GM12878 (cell line): ENCODE measurements at regions not wholly inside any gene's neighbourhood (a gene's known extent, or its start where the extent isn't known, plus 50 kb on each side); places are given as distances from the start of the nearest gene placed in this dataset.

Source experiments
- ATAC-seq: fragments of 200-7000 bp; cut with Tn5 transposase; 3 replicates; pipeline ENCODE4 v1.9.1; 2020; ENCODE audit warnings: mild to moderate bottlenecking, moderate library complexity
- BruUV-seq: library from RNA; stranded (reverse); fragments of 400-500 nt; replicated peaks from 2 replicates; lab custom pipeline; 2021; lab: Mats Ljungman, UMichigan
- CTCF ChIA-PET: fragments of 300-600 bp; sonication (Branson Sonifier 250); formaldehyde crosslinking; extraction: SDS; loops from one replicate; lab custom pipeline; 2021; ENCODE audit warnings: inconsistent platforms; lab: Yijun Ruan, JAX
- POLR2A ChIA-PET: fragments of 350-600 bp; formaldehyde crosslinking; extraction: SDS; loops from one replicate; lab custom pipeline; 2021; ENCODE audit warnings: inconsistent platforms; lab: Charles Lee
- RAD21 ChIA-PET: fragments of 300-600 bp; sonication (Branson Sonifier 250); formaldehyde crosslinking; loops from one replicate; lab custom pipeline; 2023; ENCODE audit warnings: antibody characterized with exemption; ENCODE audit not compliant: unreplicated experiment; lab: Charles Lee
- SMC1A ChIA-PET: fragments of 300-600 bp; sonication (Branson Sonifier 250); formaldehyde crosslinking; loops from one replicate; lab custom pipeline; 2023; ENCODE audit not compliant: unreplicated experiment, uncharacterized antibody; lab: Charles Lee
- DNase-seq: peaks from one replicate; pipeline ENCODE4 v3.0.0-alpha.2; 2011; ENCODE audit warnings: low read depth, low spot score
- FAIRE-seq: peaks from 3 replicates; lab custom pipeline; 2011; peaks lifted over from hg19 to GRCh38; lab: Jason Lieb, UNC
- H2AFZ ChIP-seq: 2 replicates; pipeline ENCODE4 v1.6.0; 2011; ENCODE audit warnings: low read depth, low read length, control low read depth; ENCODE audit not compliant: control insufficient read depth
- H3K27ac ChIP-seq: 2 replicates; pipeline ENCODE4 v1.5.1; 2011; ENCODE audit warnings: control low read depth; ENCODE audit not compliant: control insufficient read depth, insufficient read depth
- H3K27me3 ChIP-seq, 2 experiments: replicated peaks in 1 of 2; 2 replicates each; pipeline versions ENCODE4 v1.6.0 to v1.6.1; 2011; ENCODE audit warnings: low read length in 1 of 2; ENCODE audit not compliant: control insufficient read depth in 2 of 2, insufficient read depth in 2 of 2
- H3K36me3 ChIP-seq, 2 experiments: 2 replicates each; pipeline ENCODE4 v1.5.1; 2011; ENCODE audit warnings: low read length in 1 of 2; ENCODE audit not compliant: control insufficient read depth in 2 of 2, insufficient read depth in 2 of 2
- H3K4me1 ChIP-seq: 2 replicates; pipeline ENCODE4 v1.6.1; 2011; ENCODE audit warnings: mild to moderate bottlenecking, low read length, moderate library complexity, mixed read lengths; ENCODE audit not compliant: control insufficient read depth, insufficient read depth
- H3K4me2 ChIP-seq: 2 replicates; pipeline ENCODE4 v1.6.0; 2011; ENCODE audit warnings: control low read depth; ENCODE audit not compliant: control insufficient read depth, insufficient read depth
- H3K4me3 ChIP-seq: fragments of 200-600 bp; sonication (generic); 2 replicates; pipeline ENCODE4 v1.5.1; 2016
- H3K79me2 ChIP-seq: 2 replicates; pipeline ENCODE4 v1.6.0; 2011; ENCODE audit warnings: low read length; ENCODE audit not compliant: control insufficient read depth, insufficient read depth
- H3K9ac ChIP-seq: 2 replicates; pipeline ENCODE4 v1.8.0; 2011; ENCODE audit warnings: low read length, control low read depth, mixed read lengths; ENCODE audit not compliant: control insufficient read depth, insufficient read depth
- H3K9me3 ChIP-seq: replicated peaks from 3 replicates; pipeline ENCODE4 v1.5.1; 2011; ENCODE audit warnings: mild to moderate bottlenecking, low read length; ENCODE audit not compliant: control insufficient read depth, insufficient read depth
- H4K20me1 ChIP-seq: 2 replicates; pipeline ENCODE4 v1.6.0; 2011; ENCODE audit not compliant: control insufficient read depth, insufficient read depth
- ASH2L ChIP-seq: fragments of 300-600, 200-600 bp; sonication (generic); IDR thresholded peaks from 2 replicates; pipeline ENCODE4 v1.6.1; 2017; ENCODE audit warnings: low read depth, mild to moderate bottlenecking, borderline replicate concordance
- BACH1 ChIP-seq: fragments of 450-650 bp; IDR thresholded peaks from 2 replicates; pipeline ENCODE4 v1.6.1; 2017; ENCODE audit warnings: mild to moderate bottlenecking, borderline replicate concordance
- BRCA1 ChIP-seq: IDR thresholded peaks from 2 replicates; pipeline ENCODE4 v1.6.1; 2011; ENCODE audit warnings: low read depth, low read length, improper control_type of control experiment
- CHD4 ChIP-seq: fragments of 200-600 bp; sonication (generic); IDR thresholded peaks from 2 replicates; pipeline ENCODE4 v1.6.1; 2016; ENCODE audit warnings: mild to moderate bottlenecking
- HDAC2 ChIP-seq: fragments of 200-600 bp; sonication (generic); IDR thresholded peaks from 2 replicates; pipeline ENCODE4 v1.6.1; 2017
- LARP7 ChIP-seq: fragments of 450-650 bp; IDR thresholded peaks from 2 replicates; pipeline ENCODE4 v1.6.1; 2017; ENCODE audit warnings: mild to moderate bottlenecking
- MTA2 ChIP-seq: fragments of 450-650 bp; IDR thresholded peaks from 2 replicates; pipeline ENCODE4 v1.6.1; 2016; ENCODE audit warnings: low read depth, mild to moderate bottlenecking, moderate library complexity
- MYB ChIP-seq: fragments of 150-350 bp; IDR thresholded peaks from 2 replicates; pipeline ENCODE4 v1.6.1; 2014; ENCODE audit warnings: mild to moderate bottlenecking, low read depth, low read length, borderline replicate concordance
- NR2C1 ChIP-seq: fragments of 450-650 bp; IDR thresholded peaks from 2 replicates; pipeline ENCODE4 v1.6.1; 2017; ENCODE audit warnings: antibody characterized with exemption, mild to moderate bottlenecking, moderate library complexity
- NR2F1 ChIP-seq: fragments of 450-650 bp; conservative IDR thresholded peaks from 2 replicates; pipeline ENCODE4 v1.6.1; 2017; ENCODE audit warnings: mild to moderate bottlenecking
- PML ChIP-seq: IDR thresholded peaks from 2 replicates; pipeline ENCODE4 v1.6.1; 2012; ENCODE audit warnings: low read length, inconsistent platforms
- STAT3 ChIP-seq: IDR thresholded peaks from 2 replicates; pipeline ENCODE4 v1.6.1; 2011; ENCODE audit warnings: low read depth, low read length, improper control_type of control experiment
- TAF1 ChIP-seq: IDR thresholded peaks from 2 replicates; pipeline ENCODE4 v1.6.1; 2011; ENCODE audit warnings: mild to moderate bottlenecking, low read depth, low read length, borderline replicate concordance
- ZNF274 ChIP-seq: IDR thresholded peaks from one replicate; pipeline ENCODE4 v1.8.0; 2011; ENCODE audit not compliant: insufficient read length, insufficient read depth
- ZNF384 ChIP-seq: IDR thresholded peaks from 2 replicates; pipeline ENCODE4 v1.6.1; 2012; ENCODE audit warnings: low read depth, mild to moderate bottlenecking, low read length, improper control_type of control experiment, borderline replicate concordance
- WGBS: methylation state at CpG from one replicate; pipeline ENCODE4 v1.1.6; 2016; ENCODE audit warnings: low lambda C conversion rate; ENCODE audit not compliant: insufficient replicate concordance, insufficient coverage; ENCODE audit errors: missing lambda C conversion rate; 5-methylcytosine and 5-hydroxymethylcytosine counted together
- in situ Hi-C: fragments of 300-500 bp; cut with MboI; formaldehyde crosslinking; loops from 9 replicates; pipeline ENCODE4 v1.14.3; 2018; ENCODE audit warnings: mixed read lengths
- intact Hi-C: fragments of 100-400 bp; cut with micrococcal nuclease; formaldehyde crosslinking; loops from one replicate; pipeline ENCODE4 v1.14.2; 2022; ENCODE audit not compliant: unreplicated experiment
- TF ChIP-seq, protein P1 (sequence below): IDR thresholded peaks from 2 replicates; pipeline ENCODE4 v1.6.1; 2012; ENCODE audit warnings: mild to moderate bottlenecking, low read depth, low read length
- TF ChIP-seq, protein P2 (sequence below): fragments of 450-650 bp; IDR thresholded peaks from 2 replicates; pipeline ENCODE4 v1.6.1; 2017; ENCODE audit warnings: mild to moderate bottlenecking, moderate library complexity

DNA sequence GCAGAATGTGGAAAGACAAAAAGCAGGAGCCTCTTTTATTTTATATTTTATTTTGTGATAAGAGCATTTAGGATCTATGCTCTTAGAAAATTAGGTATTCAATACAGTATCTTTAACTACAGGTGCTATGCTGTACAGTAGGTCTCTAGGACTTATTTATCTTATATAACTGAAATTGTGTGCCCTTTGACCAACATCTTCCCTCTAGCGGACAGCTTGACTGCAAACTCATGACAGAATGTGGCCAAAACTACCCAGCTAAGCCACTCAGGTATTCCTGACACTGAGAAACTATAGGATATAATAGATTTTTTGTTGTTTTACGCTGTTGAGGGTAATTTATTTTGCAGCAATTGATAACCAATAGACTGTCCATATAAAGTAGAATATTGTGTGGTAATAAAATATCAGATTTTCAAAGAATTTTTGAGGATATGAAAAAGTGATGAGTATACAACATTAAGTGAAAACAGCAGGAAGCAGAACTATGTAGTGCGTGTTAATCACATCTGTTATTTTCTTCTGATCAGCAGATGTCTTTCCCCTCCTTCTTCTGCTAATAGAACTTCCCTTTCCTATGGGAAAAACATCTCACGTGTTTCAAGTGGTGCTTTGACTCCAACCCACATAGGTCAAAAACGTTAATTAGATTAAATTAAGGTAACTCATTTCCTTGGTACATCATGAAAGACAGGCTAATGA is 69.9 kb upstream of the SELENOP start:
- Histone ChIP-seq H3K27ac (no peak overlapping the region), H3K9me3 (no peaks in the 10 kb centered on the region), H3K36me3 (no peaks in the 10 kb centered on the region), H3K4me2 (no peak overlapping the region), H3K4me1 (no peaks in the 10 kb centered on the region), H3K27me3 (no peaks in the 10 kb centered on the region; a peak in 1 of 4 replicates), H2AFZ (no peak overlapping the region), H3K4me3 (no peak overlapping the region), H3K9ac (no peak overlapping the region), H4K20me1 (no peaks in the 10 kb centered on the region), H3K79me2 (no peaks in the 10 kb centered on the region)
- BruUV-seq = no TSS peak
- 9% methylated on average over 5 of the region's 5 CpGs for WGBS
- in situ Hi-C loops (no loop called here), intact Hi-C loops (no loop called here)
- ATAC-seq (no peak), DNase-seq (no peak), FAIRE-seq (no peak)
- no peak for TF ChIP-seq ZNF274
- TF ChIP-seq NR2F1 = no peak
- TF ChIP-seq MTA2 = no peak
- TF ChIP-seq NR2C1 = no peak
- no peak for TF ChIP-seq PML
- TF ChIP-seq ASH2L = no peak
- TF ChIP-seq BRCA1 = no peak
- no peak for TF ChIP-seq BACH1
- no peak for TF ChIP-seq TAF1
- no peak for TF ChIP-seq CHD4
- TF ChIP-seq, protein P1, sequence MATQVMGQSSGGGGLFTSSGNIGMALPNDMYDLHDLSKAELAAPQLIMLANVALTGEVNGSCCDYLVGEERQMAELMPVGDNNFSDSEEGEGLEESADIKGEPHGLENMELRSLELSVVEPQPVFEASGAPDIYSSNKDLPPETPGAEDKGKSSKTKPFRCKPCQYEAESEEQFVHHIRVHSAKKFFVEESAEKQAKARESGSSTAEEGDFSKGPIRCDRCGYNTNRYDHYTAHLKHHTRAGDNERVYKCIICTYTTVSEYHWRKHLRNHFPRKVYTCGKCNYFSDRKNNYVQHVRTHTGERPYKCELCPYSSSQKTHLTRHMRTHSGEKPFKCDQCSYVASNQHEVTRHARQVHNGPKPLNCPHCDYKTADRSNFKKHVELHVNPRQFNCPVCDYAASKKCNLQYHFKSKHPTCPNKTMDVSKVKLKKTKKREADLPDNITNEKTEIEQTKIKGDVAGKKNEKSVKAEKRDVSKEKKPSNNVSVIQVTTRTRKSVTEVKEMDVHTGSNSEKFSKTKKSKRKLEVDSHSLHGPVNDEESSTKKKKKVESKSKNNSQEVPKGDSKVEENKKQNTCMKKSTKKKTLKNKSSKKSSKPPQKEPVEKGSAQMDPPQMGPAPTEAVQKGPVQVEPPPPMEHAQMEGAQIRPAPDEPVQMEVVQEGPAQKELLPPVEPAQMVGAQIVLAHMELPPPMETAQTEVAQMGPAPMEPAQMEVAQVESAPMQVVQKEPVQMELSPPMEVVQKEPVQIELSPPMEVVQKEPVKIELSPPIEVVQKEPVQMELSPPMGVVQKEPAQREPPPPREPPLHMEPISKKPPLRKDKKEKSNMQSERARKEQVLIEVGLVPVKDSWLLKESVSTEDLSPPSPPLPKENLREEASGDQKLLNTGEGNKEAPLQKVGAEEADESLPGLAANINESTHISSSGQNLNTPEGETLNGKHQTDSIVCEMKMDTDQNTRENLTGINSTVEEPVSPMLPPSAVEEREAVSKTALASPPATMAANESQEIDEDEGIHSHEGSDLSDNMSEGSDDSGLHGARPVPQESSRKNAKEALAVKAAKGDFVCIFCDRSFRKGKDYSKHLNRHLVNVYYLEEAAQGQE = no peak
- TF ChIP-seq HDAC2 = no peak
- no peak for TF ChIP-seq ZNF384
- no peak for TF ChIP-seq MYB
- no peak for TF ChIP-seq LARP7
- no peak for TF ChIP-seq STAT3
- TF ChIP-seq, protein P2, sequence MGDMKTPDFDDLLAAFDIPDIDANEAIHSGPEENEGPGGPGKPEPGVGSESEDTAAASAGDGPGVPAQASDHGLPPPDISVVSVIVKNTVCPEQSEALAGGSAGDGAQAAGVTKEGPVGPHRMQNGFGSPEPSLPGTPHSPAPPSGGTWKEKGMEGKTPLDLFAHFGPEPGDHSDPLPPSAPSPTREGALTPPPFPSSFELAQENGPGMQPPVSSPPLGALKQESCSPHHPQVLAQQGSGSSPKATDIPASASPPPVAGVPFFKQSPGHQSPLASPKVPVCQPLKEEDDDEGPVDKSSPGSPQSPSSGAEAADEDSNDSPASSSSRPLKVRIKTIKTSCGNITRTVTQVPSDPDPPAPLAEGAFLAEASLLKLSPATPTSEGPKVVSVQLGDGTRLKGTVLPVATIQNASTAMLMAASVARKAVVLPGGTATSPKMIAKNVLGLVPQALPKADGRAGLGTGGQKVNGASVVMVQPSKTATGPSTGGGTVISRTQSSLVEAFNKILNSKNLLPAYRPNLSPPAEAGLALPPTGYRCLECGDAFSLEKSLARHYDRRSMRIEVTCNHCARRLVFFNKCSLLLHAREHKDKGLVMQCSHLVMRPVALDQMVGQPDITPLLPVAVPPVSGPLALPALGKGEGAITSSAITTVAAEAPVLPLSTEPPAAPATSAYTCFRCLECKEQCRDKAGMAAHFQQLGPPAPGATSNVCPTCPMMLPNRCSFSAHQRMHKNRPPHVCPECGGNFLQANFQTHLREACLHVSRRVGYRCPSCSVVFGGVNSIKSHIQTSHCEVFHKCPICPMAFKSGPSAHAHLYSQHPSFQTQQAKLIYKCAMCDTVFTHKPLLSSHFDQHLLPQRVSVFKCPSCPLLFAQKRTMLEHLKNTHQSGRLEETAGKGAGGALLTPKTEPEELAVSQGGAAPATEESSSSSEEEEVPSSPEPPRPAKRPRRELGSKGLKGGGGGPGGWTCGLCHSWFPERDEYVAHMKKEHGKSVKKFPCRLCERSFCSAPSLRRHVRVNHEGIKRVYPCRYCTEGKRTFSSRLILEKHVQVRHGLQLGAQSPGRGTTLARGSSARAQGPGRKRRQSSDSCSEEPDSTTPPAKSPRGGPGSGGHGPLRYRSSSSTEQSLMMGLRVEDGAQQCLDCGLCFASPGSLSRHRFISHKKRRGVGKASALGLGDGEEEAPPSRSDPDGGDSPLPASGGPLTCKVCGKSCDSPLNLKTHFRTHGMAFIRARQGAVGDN = no peak
- RAD21 ChIA-PET = interaction anchor here (1.4 kb wide), 1 partner anchor 70 kb away, joined by 3 read pairs; the partner anchor contains the start of gene SELENOP
- SMC1A ChIA-PET = interaction anchor here (0.7 to 1.5 kb wide), 4 partner anchors 8 to 203 kb away, joined by 3 to 4 read pairs (median 4); no protein-coding TSS in a partner anchor
- CTCF ChIA-PET = interaction anchor here (0.8 to 3.5 kb wide), 5 partner anchors 8 to 136 kb away, joined by 3 to 25 read pairs (median 3); no protein-coding TSS in a partner anchor
- POLR2A ChIA-PET = no interaction called here
